Activated CD4-positive, alpha-beta T cell treated with anti-CD3 and anti-CD28 coated beads, Interleukin-2, amount 50 U/mL, for 1 hour (primary cell): ENCODE measurements at regions not wholly inside any gene's neighbourhood (a gene's known extent, or its start where the extent isn't known, plus 50 kb on each side); places are given as distances from the start of the nearest gene placed in this dataset.
"Not testable (repeated sequence)": the region's sequence is repeated elsewhere in the genome, so short reads cannot be mapped to it uniquely, and the experiment has no call there.

Source experiments
- DNase-seq: peaks from one replicate; pipeline ENCODE4 v3.0.0-alpha.2; 2020

GRCh38 chr16:87008664-87009063 lies 308.5 kb downstream of the C16orf95 start:
- no peak for DNase-seq

DNA sequence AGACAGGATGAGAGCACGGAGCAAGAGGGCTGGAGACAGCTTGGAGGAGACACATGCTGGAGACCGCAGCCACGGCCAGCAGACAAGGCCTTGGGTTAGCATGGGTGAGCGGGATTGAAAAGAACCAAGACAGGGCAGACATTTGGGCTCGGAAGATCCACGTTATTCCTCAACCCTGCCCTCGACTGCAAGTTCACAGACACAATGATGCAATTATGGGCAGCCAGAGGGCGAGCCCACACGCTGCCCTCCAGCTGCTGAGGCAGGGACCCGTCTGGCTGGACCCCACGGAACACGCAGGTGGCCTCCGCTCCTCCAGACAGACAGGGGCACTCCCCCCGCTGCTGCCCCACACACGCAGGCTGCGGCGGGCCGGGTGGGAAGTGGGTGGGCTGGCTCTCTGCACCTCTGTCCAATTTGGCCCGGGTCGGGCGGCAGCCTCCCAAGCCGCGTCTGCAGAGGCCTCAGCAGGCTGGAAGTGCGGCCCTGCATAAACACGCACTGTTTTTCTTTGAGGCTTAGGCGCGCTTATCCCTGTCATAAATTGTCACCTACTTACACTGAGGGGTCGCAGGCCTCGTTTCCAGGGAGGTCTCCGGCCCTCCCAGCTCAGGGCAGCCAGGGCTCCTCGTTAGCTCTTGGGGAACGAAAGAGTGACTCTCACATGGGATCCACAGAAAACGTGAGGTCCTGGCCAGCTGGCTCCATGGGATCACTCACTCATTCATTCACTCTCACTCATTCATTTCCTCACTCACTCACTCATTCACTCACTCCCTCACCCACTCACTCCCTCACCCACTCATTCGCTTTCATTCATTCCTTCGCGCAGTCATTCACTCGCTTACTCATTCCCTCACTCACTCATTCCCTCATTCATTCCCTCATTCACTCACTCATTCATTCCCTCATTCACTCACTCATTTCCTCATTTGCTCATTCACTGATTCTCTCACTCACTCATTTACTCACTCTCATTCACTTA lies 303.9 kb downstream of the C16orf95 start:
- DNase-seq: no peak

GRCh38 chr16:87014112-87014511 lies 303.1 kb downstream of the C16orf95 start:
- no peak for DNase-seq

DNA sequence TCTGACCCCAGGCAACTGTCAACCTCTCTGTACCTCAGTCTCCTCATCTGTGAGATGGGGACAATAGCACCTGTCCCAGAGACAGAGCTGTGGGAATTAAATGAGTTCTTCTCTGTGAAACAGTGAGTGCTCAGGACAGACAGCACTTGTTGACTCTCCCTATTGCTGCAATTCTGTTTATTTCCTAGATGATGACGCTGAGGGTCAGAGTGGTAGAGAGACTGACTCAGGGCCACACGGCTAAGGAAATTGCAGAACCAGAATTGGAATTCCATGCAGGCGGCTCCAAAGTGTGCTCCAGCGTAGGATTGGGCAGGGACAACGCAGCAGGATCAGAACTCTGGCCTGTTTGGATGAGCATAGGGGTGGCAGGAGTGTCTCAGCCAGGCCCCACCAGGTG lies 302.2 kb downstream of the C16orf95 start:
- DNase-seq: no peak

GRCh38 chr16:87016046-87017035 lies 300.9 kb downstream of the C16orf95 start:
- DNase-seq: no peak

DNA sequence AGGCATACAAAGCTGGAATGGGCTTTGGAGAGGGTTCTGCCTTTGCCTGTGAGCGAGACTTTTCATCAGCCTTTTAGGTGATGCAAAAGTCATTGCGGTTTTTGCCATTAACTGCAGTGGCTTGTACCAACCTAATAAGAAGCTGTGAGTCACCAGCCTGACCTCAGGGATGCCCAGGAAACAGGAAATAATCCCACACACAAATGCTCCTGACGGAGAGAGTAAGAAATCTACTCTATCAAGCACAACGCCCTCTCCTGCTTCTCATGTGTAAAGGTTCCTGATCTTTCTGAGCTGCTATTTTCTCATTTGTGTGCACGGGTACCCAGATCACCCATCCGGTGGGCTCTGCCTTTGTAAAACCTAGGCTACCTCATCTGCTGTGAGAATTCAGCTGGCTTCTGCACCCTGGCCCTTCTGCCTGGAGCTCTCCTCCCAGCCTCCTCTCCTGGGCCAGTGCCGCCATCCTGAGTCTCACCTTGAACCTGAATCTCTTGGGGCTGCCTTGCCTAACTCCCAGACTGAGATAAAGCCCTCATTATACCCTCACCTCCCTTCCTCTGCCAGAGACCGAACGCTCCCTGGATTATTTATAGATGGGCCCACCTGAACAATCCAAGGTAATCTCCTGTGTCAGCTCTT lies 299.7 kb downstream of the C16orf95 start:
- no peak for DNase-seq

DNA sequence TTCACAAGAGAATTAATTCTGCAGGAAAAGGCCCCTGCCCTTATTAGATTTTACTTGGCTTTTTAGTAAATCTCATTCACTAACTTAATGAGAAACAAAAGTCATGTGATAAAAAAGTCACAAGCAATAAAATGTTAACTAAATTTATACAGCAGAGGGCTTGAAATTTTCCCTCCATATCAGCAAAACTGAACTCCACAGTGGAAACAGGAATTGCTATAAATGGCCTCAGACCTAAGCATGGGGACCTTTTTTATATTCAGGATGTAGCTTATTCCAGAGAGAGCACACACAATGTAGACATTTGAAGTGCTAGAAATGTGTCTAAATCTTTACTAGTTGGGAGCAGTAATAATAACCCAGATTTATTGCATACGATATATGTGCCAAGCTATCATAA lies 291.5 kb downstream of the C16orf95 start:
- DNase-seq: no peak

DNA sequence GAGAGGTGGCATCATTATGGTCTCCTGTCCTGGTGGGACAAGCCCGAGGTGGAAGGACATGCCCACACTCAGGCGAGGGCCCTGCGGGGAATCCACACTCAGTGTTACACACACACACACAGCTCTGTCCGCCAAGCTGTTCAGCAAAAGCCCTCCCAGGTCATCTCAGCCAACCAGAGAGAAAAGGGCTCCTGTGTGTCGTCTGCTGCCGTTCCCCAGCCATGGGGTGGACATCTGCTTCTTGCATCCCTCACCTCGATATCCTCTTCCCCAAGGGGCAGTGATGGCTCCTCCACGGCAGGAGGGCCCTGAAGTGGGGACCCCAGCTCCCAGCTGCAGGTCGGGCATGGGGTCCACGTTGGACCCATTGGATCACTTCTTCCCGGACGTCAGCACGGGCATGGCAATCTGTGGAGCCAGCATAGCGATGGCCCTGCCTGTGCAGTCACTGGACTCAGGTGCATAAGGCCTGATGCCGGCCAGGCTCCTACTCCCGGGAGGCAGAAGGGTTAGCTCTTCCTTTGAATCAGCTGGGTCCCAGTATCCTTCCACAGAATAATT lies 290.1 kb downstream of the C16orf95 start:
- no peak for DNase-seq

DNA sequence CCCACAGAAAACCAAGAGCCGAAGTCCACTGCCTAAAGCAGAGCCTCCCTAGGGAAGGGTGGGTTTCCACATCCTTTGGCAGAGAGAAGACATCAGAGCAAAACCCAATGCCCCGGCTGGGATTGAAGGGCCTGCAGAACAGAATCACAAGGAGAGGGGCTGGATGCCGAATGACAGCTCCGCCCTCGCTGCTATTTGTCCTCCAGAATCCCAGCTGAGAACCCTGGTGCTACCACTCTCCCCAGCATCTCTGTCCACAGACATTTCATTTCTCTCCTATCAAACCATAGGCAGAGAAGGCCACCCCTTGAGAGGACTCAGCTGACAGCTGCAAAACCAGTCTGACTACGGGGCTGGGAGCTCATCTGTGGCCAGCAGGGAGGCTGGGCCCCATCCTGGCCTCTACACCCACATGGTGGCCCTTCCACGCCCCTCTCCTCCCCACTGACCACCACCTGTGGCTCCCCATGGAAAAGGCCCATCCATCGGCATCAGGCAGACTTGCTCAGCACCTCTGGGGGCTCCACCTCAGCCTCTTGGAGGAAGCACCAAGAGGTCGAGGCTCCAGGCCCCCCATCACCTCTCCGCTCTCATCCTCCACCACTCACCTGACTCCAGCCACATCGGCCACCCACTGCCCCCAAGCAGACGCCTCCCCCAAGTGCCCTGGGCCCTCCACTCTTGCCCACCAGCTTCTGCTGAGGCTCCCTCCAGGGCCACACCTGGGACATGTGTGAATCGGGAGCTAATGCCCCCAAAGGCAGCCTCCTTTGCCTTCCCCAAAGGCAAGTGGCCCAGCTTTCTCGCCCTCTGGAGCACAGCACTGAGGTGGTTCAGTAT lies 288.5 kb downstream of the C16orf95 start:
- DNase-seq: no peak

DNA sequence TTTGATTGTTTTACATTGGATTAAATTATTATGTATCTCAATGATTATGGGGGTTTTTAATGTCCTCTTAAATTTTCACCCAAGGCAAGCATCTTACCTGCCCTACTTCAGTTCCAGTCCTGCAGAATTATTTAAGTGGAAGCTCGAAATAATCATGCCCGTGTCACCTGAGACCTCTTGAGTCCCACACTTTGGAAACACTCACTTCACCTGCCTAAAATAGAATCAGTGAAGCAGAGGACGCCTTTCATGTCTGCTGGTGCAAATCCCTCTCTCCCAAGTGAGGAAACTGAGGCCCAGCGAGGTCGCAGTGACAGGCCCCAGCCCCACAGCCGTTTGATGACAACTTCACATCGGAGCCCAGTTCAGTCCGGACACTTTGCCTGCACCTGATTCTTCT lies 284.6 kb downstream of the C16orf95 start:
- no peak for DNase-seq

GRCh38 chr16:87033021-87033471 lies 284.1 kb downstream of the C16orf95 start:
- DNase-seq: no peak

- DNase-seq: no peak
Observed at GRCh38 chr16:87033541-87034300, 283.5 kb downstream of the C16orf95 start.

GRCh38 chr16:87034317-87034716 lies 282.9 kb downstream of the C16orf95 start:
- no peak for DNase-seq

DNA sequence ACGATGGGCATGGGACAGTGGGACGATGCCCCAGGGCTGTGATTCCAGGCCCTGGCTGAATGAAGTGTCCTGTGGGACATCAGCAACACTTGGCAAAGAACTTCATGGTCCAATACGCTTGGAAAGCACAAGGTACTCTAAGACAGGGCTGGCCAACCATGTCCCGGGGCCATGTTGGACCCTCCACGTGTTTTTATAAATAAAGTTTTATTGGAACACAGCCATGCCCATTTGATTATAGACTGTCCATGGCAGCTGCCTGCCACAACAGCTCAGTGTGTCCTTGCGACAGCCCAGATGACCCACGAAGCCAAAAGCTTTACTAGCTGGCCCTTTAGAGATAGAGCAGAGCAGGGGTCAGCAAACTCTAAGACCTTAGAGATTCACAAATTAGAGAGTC lies 282.1 kb downstream of the C16orf95 start:
- no peak for DNase-seq

GRCh38 chr16:87037012-87037411 lies 280.2 kb downstream of the C16orf95 start:
- no peak for DNase-seq

DNA sequence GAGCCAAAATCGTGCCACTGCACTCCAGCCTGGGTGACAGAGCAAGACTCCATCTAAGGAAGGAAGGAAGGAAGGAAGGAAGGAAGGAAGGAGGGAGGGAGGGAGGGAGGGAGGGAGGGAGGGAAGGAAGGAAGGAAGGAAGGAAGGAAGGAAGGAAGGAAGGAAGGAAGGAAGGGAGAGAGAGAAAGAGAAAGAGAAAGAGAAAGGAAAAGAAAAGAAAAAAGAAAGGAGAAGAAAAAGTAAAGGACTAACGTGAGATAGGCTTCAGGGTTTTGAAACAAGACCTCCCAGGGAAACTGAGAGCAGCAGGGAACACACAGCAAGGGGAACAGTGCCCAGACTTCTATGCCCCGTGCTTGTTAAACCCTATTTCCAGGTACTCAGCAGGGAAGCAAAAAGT lies 278.7 kb downstream of the C16orf95 start:
- DNase-seq: not testable (repeated sequence)

DNA sequence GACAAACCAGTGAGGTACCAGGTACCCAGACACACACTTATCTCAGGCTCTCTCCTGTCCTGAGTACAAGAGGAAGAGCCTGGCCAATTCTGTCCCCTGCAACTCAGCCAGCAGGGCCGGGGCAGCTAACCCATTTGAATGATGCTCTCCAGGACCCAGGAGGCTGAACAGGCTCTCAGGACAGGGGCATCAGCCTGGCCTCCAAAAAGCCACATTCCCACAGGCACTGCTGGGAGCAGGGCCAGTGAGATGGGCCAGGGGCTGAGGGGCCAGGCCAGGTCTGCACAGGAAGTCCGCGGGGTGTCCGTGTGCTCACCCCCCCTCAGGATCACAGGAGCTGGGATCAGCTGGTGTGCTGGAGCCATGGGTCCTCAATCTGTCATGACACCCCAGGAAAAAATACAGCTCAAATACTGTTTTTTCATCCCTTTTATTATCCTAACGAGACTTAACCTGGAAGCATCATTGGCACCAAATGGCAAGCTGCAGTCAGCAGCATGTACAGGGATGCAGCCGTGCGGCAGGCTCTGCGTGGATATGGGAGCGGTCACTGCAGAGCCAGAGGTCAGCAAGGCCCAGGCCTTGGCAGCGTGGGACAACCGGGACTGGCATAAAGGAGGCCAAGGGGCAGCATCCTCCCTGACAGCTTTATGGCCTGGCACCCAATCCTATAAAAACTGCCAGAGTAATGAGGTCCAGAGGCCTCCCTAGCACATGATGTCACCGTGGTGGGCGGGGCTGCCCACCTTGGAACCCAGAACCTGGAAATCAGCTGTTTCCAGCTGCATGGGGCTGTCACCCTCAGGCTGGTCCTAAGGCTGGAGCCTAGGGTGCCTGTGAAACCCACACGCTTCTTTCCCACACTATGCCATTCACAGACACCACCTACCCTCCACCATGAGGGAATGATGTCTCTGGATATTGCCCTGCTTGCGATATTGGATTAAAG lies 276.7 kb downstream of the C16orf95 start:
- DNase-seq: no peak

GRCh38 chr16:87041286-87041685 lies 275.9 kb downstream of the C16orf95 start:
- no peak for DNase-seq

GRCh38 chr16:87042551-87043230 lies 274.5 kb downstream of the C16orf95 start:
- DNase-seq: no peak
